A549 (cell line): ENCODE measurements at regions not wholly inside any gene's neighbourhood (a gene's known extent, or its start where the extent isn't known, plus 50 kb on each side); places are given as distances from the start of the nearest gene placed in this dataset.

Source experiments
- BHLHE40 ChIP-seq: IDR thresholded peaks from 2 replicates; pipeline ENCODE4 v1.6.1; 2012; ENCODE audit warnings: low read depth, low read length, inconsistent platforms
- EP300 ChIP-seq, 2 experiments: fragments of >200 bp; sonication (Bioruptor Twin); formaldehyde crosslinking; IDR thresholded peaks; 2 replicates in 1 of 2; 3 replicates in 1 of 2; pipeline ENCODE4 v1.6.1; 2016 to 2017
- HDAC2 ChIP-seq: fragments of 200-600 bp; sonication (generic); IDR thresholded peaks from 2 replicates; pipeline ENCODE4 v1.6.1; 2016
- HMGXB4 ChIP-seq: fragments of 250-450 bp; sonication (Bioruptor Pico); IDR thresholded peaks from 2 replicates; pipeline ENCODE4 v1.5.0; 2021; ENCODE audit warnings: mild to moderate bottlenecking, moderate library complexity, borderline replicate concordance
- MAZ ChIP-seq: fragments of 150-350 bp; IDR thresholded peaks from 2 replicates; pipeline ENCODE4 v1.6.1; 2014; ENCODE audit warnings: antibody characterized with exemption, low read depth, low read length, borderline replicate concordance
- NFE2L2 ChIP-seq: fragments of 150-350 bp; conservative IDR thresholded peaks from 2 replicates; pipeline ENCODE4 v1.6.1; 2014; ENCODE audit warnings: low read length
- PBX3 ChIP-seq: IDR thresholded peaks from 2 replicates; pipeline ENCODE4 v1.6.1; 2012
- POLR2A ChIP-seq: IDR thresholded peaks from 2 replicates; pipeline ENCODE4 v1.6.1; 2012; ENCODE audit warnings: mild to moderate bottlenecking, low read length
- RFX5 ChIP-seq: fragments of 450-650 bp; IDR thresholded peaks from 2 replicates; pipeline ENCODE4 v1.7.1; 2014; ENCODE audit warnings: antibody characterized with exemption, mild to moderate bottlenecking, moderate library complexity
- SMC3 ChIP-seq: fragments of >200 bp; sonication (Bioruptor Twin); formaldehyde crosslinking; IDR thresholded peaks from 3 replicates; pipeline ENCODE4 v1.6.1; 2018; ENCODE audit warnings: inconsistent platforms
- ZC3H11A ChIP-seq: fragments of 450-650 bp; IDR thresholded peaks from 2 replicates; pipeline ENCODE4 v1.6.1; 2014; ENCODE audit warnings: antibody characterized with exemption, mild to moderate bottlenecking
- ZNF302 ChIP-seq: fragments of 250-450 bp; sonication (Bioruptor Pico); IDR thresholded peaks from 2 replicates; pipeline ENCODE4 v1.9.0; 2021; ENCODE audit warnings: inconsistent platforms, mild to moderate bottlenecking, moderate library complexity
- TF ChIP-seq, protein P1 (sequence below): fragments of >200 bp; sonication (Bioruptor Twin); formaldehyde crosslinking; IDR thresholded peaks from 3 replicates; pipeline ENCODE4 v1.5.1; 2016

DNA sequence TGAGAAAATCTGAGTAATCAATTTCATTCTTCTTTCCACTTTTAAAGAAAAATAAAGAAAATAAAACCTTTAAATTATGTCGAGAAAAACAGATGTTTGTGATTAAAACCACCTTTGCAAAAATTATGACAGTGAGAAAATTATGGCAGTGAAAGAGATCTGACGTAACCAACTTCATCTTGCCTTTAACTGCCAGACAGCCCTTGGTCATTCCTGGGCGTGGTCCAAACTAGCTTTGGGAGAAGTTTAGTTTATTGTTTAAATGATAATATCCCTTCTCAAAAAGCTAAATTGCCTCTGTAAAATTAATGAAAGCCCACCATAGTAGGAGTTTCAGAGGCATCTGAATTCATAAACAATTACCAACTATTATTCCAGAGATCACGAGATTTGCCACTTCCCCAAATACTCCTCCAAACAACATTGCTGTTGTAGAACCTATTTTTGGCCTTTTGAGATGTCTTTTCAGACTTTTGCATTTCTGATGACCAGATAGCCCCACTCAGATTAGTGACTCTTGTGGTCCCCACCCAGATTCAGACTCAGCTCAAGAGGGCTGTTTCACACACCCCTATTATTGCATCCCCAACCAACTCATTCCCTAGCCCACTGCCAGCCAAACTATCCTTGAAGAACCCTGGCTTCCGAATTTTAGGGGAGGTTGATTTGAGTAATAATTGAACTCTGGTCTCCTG is 664.4 kb upstream of the CBLB start:
- TF ChIP-seq MAZ (no peak), RFX5 (no peak), HDAC2 (no peak), NFE2L2 (no peak), ZC3H11A (no peak), POLR2A (no peak), HMGXB4 (CRISPR knock-in tag) (no peak), SMC3 (no peak), ZNF302 (no peak), PBX3 (no peak), EP300 (IDR thresholded peaks at IDR 0.05) (no peak), BHLHE40 (no peak)
- TF ChIP-seq, protein P1, sequence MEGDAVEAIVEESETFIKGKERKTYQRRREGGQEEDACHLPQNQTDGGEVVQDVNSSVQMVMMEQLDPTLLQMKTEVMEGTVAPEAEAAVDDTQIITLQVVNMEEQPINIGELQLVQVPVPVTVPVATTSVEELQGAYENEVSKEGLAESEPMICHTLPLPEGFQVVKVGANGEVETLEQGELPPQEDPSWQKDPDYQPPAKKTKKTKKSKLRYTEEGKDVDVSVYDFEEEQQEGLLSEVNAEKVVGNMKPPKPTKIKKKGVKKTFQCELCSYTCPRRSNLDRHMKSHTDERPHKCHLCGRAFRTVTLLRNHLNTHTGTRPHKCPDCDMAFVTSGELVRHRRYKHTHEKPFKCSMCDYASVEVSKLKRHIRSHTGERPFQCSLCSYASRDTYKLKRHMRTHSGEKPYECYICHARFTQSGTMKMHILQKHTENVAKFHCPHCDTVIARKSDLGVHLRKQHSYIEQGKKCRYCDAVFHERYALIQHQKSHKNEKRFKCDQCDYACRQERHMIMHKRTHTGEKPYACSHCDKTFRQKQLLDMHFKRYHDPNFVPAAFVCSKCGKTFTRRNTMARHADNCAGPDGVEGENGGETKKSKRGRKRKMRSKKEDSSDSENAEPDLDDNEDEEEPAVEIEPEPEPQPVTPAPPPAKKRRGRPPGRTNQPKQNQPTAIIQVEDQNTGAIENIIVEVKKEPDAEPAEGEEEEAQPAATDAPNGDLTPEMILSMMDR, result no peak
